Activated naive CD8-positive, alpha-beta T cell (primary cell): ENCODE measurements at regions not wholly inside any gene's neighbourhood (a gene's known extent, or its start where the extent isn't known, plus 50 kb on each side); places are given as distances from the start of the nearest gene placed in this dataset.

ENCODE experiments used
- H3K27ac Mint-ChIP-seq: one replicate; pipeline ENCODE4 v1.8.0; 2021; ENCODE audit warnings: mixed read lengths
- H3K27me3 Mint-ChIP-seq: one replicate; pipeline ENCODE4 v1.8.0; 2021; ENCODE audit warnings: mixed read lengths
- H3K36me3 Mint-ChIP-seq: one replicate; pipeline ENCODE4 v1.8.0; 2021; ENCODE audit warnings: mixed read lengths
- H3K4me1 Mint-ChIP-seq: one replicate; pipeline ENCODE4 v1.8.0; 2021; ENCODE audit warnings: low read depth, mixed read lengths
- H3K4me3 Mint-ChIP-seq: one replicate; pipeline ENCODE4 v1.8.0; 2021; ENCODE audit warnings: mild to moderate bottlenecking, mixed read lengths
- H3K9me3 Mint-ChIP-seq: one replicate; pipeline ENCODE4 v1.8.0; 2021; ENCODE audit warnings: low read depth, mixed read lengths

- H3K9me3 Mint-ChIP-seq = no peaks in the 10 kb centered on the region
- peaks cover 38% of the 10 kb centered on the region for H3K4me1 Mint-ChIP-seq
- H3K27ac Mint-ChIP-seq = no peak overlapping the region
- no peaks in the 10 kb centered on the region for H3K27me3 Mint-ChIP-seq
- no peak overlapping the region for H3K4me3 Mint-ChIP-seq
- no peaks in the 10 kb centered on the region for H3K36me3 Mint-ChIP-seq
Measured at GRCh38 chr9:89748831-89749499, 144.2 kb downstream of the GADD45G start.

DNA sequence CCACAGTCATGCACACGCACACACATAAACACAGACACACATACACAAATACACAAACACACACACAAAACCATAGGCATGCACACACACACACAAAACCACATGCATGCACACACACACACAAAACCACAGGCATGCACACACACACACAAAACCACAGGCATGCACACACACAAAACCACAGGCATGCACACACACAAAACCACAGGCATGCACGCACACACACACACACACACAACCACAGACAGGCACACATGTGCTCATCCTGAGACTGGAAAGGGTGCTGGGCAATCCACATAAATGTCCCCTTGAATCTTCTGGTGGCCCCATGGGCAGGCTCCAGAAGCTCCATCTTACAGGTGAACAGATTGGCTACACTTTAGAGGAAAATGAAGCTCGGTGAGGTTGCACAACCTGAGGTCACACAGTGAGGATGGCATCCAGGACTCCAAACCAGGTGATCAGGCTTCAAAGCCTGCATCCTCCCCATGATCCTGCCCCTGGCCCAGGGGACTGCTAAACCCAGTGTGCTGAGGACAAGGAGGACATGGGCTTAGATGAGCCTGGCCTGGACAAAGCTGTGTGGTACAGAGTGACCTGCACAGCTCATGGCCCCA is 144.8 kb downstream of the GADD45G start:
- H3K4me1 Mint-ChIP-seq = peaks cover 33% of the 10 kb centered on the region
- H3K36me3 Mint-ChIP-seq = no peaks in the 10 kb centered on the region
- no peaks in the 10 kb centered on the region for H3K27me3 Mint-ChIP-seq
- H3K9me3 Mint-ChIP-seq = no peaks in the 10 kb centered on the region
- H3K4me3 Mint-ChIP-seq = no peak overlapping the region
- peak overlapping the region; percentile 34 for H3K27ac Mint-ChIP-seq

- Mint-ChIP-seq H3K36me3 (no peaks in the 10 kb centered on the region), H3K4me1 (peaks cover 29% of the 10 kb centered on the region), H3K9me3 (no peaks in the 10 kb centered on the region), H3K4me3 (no peak overlapping the region), H3K27ac (no peak overlapping the region), H3K27me3 (no peaks in the 10 kb centered on the region)
Measured at GRCh38 chr9:89750117-89750791, 145.4 kb downstream of the GADD45G start.

GRCh38 chr9:89751079-89751825 is 146.4 kb downstream of the GADD45G start:
- H3K9me3 Mint-ChIP-seq = no peaks in the 10 kb centered on the region
- H3K27ac Mint-ChIP-seq = no peak overlapping the region
- H3K27me3 Mint-ChIP-seq = no peaks in the 10 kb centered on the region
- peaks cover 24% of the 10 kb centered on the region for H3K4me1 Mint-ChIP-seq
- no peaks in the 10 kb centered on the region for H3K36me3 Mint-ChIP-seq
- no peak overlapping the region for H3K4me3 Mint-ChIP-seq

- Mint-ChIP-seq H3K27me3 (no peaks in the 10 kb centered on the region), H3K4me1 (peaks cover 18% of the 10 kb centered on the region), H3K9me3 (no peaks in the 10 kb centered on the region), H3K27ac (no peak overlapping the region), H3K4me3 (no peak overlapping the region), H3K36me3 (no peaks in the 10 kb centered on the region)
Measured at GRCh38 chr9:89752154-89752553, 147.3 kb downstream of the GADD45G start.

- H3K27me3 Mint-ChIP-seq = no peaks in the 10 kb centered on the region
- H3K27ac Mint-ChIP-seq = no peak overlapping the region
- H3K9me3 Mint-ChIP-seq = no peaks in the 10 kb centered on the region
- H3K4me3 Mint-ChIP-seq = no peak overlapping the region
- H3K4me1 Mint-ChIP-seq = peaks cover 9% of the 10 kb centered on the region
- no peaks in the 10 kb centered on the region for H3K36me3 Mint-ChIP-seq
Measured at GRCh38 chr9:89753472-89754055, 148.8 kb downstream of the GADD45G start.

DNA sequence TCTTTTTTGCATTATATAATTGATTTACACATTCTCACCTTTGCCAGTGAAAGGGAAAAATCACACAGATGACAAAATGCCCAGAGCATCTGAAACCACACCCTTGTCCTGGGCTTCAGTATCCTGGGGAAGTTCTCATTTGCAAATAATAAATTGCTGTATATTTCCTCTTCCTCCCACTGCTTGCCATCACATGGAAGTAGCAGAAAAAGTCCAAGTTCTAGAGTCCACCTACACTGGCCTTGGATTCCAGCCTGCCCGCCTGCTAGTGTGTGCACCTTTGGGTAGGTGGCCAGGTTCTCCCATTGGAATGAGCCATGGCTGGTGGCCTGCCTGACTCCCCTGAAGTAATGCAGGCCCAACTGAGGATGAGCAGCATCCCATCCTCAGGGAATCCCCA is 149.4 kb downstream of the GADD45G start:
- Mint-ChIP-seq H3K27me3 (no peaks in the 10 kb centered on the region), H3K27ac (no peak overlapping the region), H3K4me1 (peaks cover 4% of the 10 kb centered on the region), H3K9me3 (no peaks in the 10 kb centered on the region), H3K4me3 (no peak overlapping the region), H3K36me3 (no peaks in the 10 kb centered on the region)

DNA sequence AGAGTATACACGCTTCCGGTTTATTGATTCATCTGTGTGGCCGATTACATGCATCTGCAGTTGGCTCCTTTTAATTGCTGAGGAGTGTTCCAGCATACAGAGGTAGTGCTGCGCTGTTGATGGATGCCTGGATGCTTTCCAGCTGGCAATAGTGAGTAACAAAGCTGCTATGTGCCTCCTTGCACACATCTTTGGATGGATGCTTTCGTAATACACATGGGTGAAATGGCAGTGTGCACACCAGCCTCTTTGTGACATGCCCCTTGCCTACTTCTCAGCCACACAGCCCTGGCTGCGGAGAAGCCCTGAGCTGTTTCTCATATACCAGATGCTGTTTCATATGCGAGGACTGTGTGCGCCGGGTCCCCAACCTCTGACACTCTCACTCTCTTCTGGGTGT is 151.0 kb downstream of the GADD45G start:
- no peak overlapping the region for H3K4me3 Mint-ChIP-seq
- H3K27me3 Mint-ChIP-seq = peaks cover 2% of the 10 kb centered on the region
- no peaks in the 10 kb centered on the region for H3K9me3 Mint-ChIP-seq
- no peaks in the 10 kb centered on the region for H3K4me1 Mint-ChIP-seq
- H3K27ac Mint-ChIP-seq = no peak overlapping the region
- H3K36me3 Mint-ChIP-seq = peaks cover 3% of the 10 kb centered on the region

DNA sequence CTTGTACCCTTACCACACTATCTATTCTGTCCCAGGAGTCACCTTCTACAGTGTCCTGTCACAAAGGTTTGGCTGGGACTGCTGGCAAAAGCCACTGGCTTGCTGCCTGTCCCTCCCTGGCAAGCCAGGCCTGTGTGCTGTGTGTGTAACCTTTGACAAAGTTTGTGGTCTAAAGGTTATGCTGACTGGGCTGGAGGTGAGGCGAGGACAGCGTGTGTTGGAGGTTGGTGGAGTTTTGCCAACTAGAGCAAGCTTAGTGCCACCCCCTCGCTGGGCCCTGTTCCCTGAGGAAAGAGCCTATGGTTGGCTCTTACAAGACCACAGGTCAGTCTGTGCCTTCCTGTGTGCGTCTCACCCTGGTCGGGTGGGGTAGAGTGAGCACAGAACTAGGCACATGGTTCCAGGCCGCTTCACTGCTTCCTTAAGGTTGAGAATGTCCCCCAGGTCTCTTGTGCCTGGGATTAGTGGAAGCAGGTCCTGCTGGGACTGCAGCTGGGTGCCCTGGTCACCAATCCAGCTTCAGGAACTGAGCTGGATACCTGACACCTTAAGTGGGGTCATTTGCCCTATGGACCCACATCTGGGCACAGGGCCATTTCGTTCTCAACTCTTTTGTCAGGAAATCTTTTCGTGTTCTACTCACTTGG is 152.2 kb downstream of the GADD45G start:
- peaks cover 5% of the 10 kb centered on the region for H3K36me3 Mint-ChIP-seq
- H3K27me3 Mint-ChIP-seq = peaks cover 2% of the 10 kb centered on the region
- H3K4me1 Mint-ChIP-seq = no peaks in the 10 kb centered on the region
- no peak overlapping the region for H3K4me3 Mint-ChIP-seq
- no peak overlapping the region for H3K27ac Mint-ChIP-seq
- no peaks in the 10 kb centered on the region for H3K9me3 Mint-ChIP-seq

GRCh38 chr9:89757776-89758528 is 153.1 kb downstream of the GADD45G start:
- Mint-ChIP-seq H3K4me3 (no peak overlapping the region), H3K27ac (no peak overlapping the region), H3K27me3 (peaks cover 2% of the 10 kb centered on the region), H3K36me3 (peaks cover 5% of the 10 kb centered on the region), H3K4me1 (no peaks in the 10 kb centered on the region), H3K9me3 (no peaks in the 10 kb centered on the region)

DNA sequence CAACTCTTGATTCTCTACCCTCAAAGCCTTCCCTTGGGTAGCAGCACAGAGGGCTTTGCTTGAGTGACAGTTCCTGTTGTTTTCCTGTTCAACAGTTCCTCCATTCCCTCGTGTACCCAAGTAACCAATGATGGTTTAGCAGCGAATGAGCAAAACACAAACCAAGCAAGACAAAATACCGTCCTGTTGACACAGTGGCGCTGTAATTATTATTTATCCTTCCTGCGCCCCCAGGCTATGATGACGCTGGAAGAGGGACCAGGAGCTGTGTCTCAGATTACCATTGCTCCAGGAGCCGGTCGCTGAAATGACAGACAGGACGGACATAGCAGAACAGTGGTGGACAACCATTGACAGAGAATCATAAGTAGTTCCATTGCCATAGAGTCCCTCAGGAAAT is 154.8 kb downstream of the GADD45G start:
- Mint-ChIP-seq H3K36me3 (peaks cover 5% of the 10 kb centered on the region), H3K4me1 (no peaks in the 10 kb centered on the region), H3K4me3 (no peak overlapping the region), H3K27me3 (peaks cover 2% of the 10 kb centered on the region), H3K9me3 (no peaks in the 10 kb centered on the region), H3K27ac (no peak overlapping the region)

DNA sequence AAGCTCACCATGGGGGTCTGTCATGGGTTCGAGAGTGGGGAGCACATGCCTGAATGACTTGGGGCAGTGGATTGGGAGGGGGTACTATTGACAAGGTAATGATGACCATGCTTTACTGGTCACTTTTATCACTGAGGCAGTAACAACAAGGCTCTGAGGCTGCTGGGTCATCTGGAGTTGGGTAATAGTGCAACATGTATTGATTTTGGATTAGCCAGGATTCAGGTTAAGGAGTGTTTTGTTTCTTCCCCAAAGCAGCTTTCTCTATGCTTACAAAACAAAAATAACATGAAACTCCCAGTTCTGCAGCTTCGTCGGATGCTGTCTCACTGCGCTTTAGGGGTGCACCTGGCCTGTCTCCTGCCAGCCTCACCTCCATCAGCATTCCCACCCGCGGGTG is 155.3 kb downstream of the GADD45G start:
- Mint-ChIP-seq H3K4me1 (no peaks in the 10 kb centered on the region), H3K27ac (no peak overlapping the region), H3K4me3 (no peak overlapping the region), H3K36me3 (peaks cover 5% of the 10 kb centered on the region), H3K27me3 (peaks cover 2% of the 10 kb centered on the region), H3K9me3 (no peaks in the 10 kb centered on the region)

DNA sequence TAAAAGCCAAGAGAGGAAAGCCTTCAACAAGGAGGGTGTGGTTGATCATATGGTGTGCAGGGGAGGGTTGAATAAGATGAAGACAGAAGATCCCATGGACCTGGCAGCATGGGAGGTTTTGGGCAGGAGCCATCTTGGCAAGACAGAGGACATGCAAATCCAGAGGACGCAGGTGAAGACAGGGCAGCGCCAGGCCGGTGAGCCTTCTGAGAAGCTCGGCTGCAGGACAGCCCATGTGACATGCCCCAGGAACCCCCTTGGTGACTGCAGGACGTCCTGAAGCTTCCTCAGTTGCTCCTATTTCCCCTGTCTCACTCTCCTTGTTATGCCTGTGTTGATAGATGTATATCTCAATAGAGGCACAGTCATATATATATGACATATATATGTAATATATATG is 159.4 kb downstream of the GADD45G start:
- peaks cover 5% of the 10 kb centered on the region for H3K36me3 Mint-ChIP-seq
- no peaks in the 10 kb centered on the region for H3K9me3 Mint-ChIP-seq
- H3K4me3 Mint-ChIP-seq = no peak overlapping the region
- peaks cover 2% of the 10 kb centered on the region for H3K27me3 Mint-ChIP-seq
- H3K4me1 Mint-ChIP-seq = no peaks in the 10 kb centered on the region
- no peak overlapping the region for H3K27ac Mint-ChIP-seq
